ENCODE measurements at regions not wholly inside any gene's neighbourhood (a gene's known extent, or its start where the extent isn't known, plus 50 kb on each side); places are given as distances from the start of the nearest gene placed in this dataset.

GRCh38 chr3:193087336-193087735 is 153.7 kb upstream of the PLAAT1 start:
- in situ Hi-C loops (cut with HindIII; ENCODE audit: low pct_unique_long_range_greater_than_20kb, low sequenced_read_pairs) = no loop called here
- no peak for TF ChIP-seq JUND (IDR thresholded peaks at IDR 0.05; ENCODE audit: low read depth)
- DNase-seq (ENCODE audit: low read depth in 1 of 2, low spot score in 1 of 2) = no peak

- TF ChIP-seq JUND (IDR thresholded peaks at IDR 0.05; ENCODE audit: low read depth) = no peak
Measured at GRCh38 chr3:193095366-193095765, 145.7 kb upstream of the PLAAT1 start.

GRCh38 chr3:193096076-193096475 is 144.9 kb upstream of the PLAAT1 start:
- DNase-seq (ENCODE audit: low read depth in 1 of 2, low spot score in 1 of 2) = no peak
- TF ChIP-seq JUND (IDR thresholded peaks at IDR 0.05; ENCODE audit: low read depth) = no peak
- in situ Hi-C loops (cut with HindIII; ENCODE audit: low pct_unique_long_range_greater_than_20kb, low sequenced_read_pairs) = no loop called here

More at GRCh38 chr3:193095366-193095765, 145.7 kb upstream of the PLAAT1 start:
- in situ Hi-C loops (cut with HindIII; ENCODE audit: low pct_unique_long_range_greater_than_20kb, low sequenced_read_pairs) = no loop called here
- DNase-seq (ENCODE audit: low read depth in 1 of 2, low spot score in 1 of 2) = no peak

- peak in 1 of 2 experiments; percentile 78 for DNase-seq (ENCODE audit: low read depth in 1 of 2, low spot score in 1 of 2)
- in situ Hi-C loops (cut with HindIII; ENCODE audit: low pct_unique_long_range_greater_than_20kb, low sequenced_read_pairs) = no loop called here
- no peak for TF ChIP-seq JUND (IDR thresholded peaks at IDR 0.05; ENCODE audit: low read depth)
Measured at GRCh38 chr3:193114431-193115340, 126.3 kb upstream of the PLAAT1 start.

DNA sequence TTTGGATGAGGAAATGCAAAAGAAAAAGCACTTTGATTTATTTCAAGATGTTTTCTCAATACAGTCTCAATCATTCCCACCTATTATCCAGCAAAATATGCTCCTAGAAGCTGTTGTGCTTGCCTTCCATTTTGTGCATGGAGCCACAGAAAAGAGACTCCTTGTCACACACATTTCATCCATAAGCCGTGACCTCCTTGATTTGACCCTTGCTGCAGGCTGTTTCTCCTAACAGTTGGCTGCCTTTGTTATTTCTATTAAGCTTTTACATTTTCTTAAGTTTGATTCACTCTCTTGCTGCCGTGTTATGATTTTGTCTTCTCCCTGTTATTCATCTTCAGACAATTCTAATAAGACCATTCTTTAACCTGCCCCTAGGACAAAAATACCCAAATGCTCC is 124.2 kb upstream of the PLAAT1 start:
- in situ Hi-C loops (cut with HindIII; ENCODE audit: low pct_unique_long_range_greater_than_20kb, low sequenced_read_pairs) = no loop called here
- no peak for TF ChIP-seq JUND (IDR thresholded peaks at IDR 0.05; ENCODE audit: low read depth)
- no peak for DNase-seq (ENCODE audit: low read depth in 1 of 2, low spot score in 1 of 2)

DNA sequence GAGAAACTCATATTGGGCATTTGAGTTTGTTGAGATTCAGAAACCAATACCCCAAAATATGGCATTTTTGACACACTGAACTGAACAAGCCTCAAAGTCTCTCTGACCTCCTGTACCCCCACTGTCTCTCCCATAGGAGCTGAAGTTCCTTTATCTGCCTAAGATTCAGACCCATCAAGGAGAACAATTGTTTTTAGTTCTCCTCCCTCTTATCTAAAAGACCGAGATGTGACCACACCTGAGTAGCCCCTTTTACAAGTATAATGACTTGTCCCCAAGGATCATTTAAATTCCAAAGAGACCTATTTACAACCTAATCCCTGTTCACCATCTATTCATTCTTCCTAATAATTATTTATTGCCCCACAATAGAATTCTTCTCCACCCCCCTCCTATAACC is 122.1 kb upstream of the PLAAT1 start:
- no peak for TF ChIP-seq JUND (IDR thresholded peaks at IDR 0.05; ENCODE audit: low read depth)
- DNase-seq (ENCODE audit: low read depth in 1 of 2, low spot score in 1 of 2) = no peak
- in situ Hi-C loops (cut with HindIII; ENCODE audit: low pct_unique_long_range_greater_than_20kb, low sequenced_read_pairs) = no loop called here

DNA sequence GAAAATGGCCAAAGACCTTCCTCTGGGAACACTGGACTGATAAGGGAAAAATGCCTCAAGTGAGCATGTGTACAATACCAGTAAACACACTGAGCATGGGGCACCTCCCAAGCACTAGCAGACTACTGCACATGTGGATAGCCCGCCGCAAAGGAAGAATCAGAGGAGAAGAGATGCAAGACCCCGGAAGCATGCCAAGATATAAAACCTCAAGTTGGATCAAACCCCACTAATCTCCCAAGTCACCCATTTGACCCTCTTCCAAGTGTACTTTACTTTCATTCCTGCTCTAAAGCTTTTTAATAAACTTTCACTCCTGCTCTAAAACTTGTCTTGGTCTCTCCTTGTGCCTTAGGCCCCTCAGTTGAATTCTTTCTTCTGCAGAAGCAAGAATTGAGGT is 121.1 kb upstream of the PLAAT1 start:
- TF ChIP-seq JUND (IDR thresholded peaks at IDR 0.05; ENCODE audit: low read depth) = no peak
- in situ Hi-C loops (cut with HindIII; ENCODE audit: low pct_unique_long_range_greater_than_20kb, low sequenced_read_pairs) = no loop called here
- DNase-seq (ENCODE audit: low read depth in 1 of 2, low spot score in 1 of 2) = no peak

DNA sequence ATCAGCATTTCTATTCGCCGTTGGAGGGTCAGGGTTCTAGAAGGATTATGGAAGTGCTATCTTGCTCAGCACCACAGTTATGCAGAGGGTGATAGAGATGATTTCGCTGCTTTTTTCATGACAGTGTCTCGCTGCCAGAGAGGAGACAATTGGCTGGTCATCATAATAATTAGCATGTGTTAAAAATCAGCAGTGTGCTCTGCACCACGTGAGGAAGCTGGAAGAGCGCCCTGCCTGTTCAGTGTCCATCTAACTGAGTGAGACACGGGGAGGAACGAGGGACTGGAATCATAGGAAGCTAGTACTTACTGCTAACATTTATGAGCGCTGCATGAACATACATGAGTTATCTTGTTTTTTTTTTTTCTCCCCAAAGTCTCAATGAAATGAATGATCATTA is 116.2 kb upstream of the PLAAT1 start:
- in situ Hi-C loops (cut with HindIII; ENCODE audit: low pct_unique_long_range_greater_than_20kb, low sequenced_read_pairs) = no loop called here
- no peak for TF ChIP-seq JUND (IDR thresholded peaks at IDR 0.05; ENCODE audit: low read depth)
- DNase-seq (ENCODE audit: low read depth in 1 of 2, low spot score in 1 of 2) = no peak

- in situ Hi-C loops (cut with HindIII; ENCODE audit: low pct_unique_long_range_greater_than_20kb, low sequenced_read_pairs) = no loop called here
- TF ChIP-seq JUND (IDR thresholded peaks at IDR 0.05; ENCODE audit: low read depth) = no peak
- DNase-seq (ENCODE audit: low read depth in 1 of 2, low spot score in 1 of 2) = peak in 1 of 2 experiments; percentile 61
Measured at GRCh38 chr3:193129607-193130006, 111.4 kb upstream of the PLAAT1 start.

- no peak for TF ChIP-seq JUND (IDR thresholded peaks at IDR 0.05; ENCODE audit: low read depth)
- in situ Hi-C loops (cut with HindIII; ENCODE audit: low pct_unique_long_range_greater_than_20kb, low sequenced_read_pairs) = no loop called here
- no peak for DNase-seq (ENCODE audit: low read depth in 1 of 2, low spot score in 1 of 2)
Measured at GRCh38 chr3:193130576-193130975, 110.4 kb upstream of the PLAAT1 start.

DNA sequence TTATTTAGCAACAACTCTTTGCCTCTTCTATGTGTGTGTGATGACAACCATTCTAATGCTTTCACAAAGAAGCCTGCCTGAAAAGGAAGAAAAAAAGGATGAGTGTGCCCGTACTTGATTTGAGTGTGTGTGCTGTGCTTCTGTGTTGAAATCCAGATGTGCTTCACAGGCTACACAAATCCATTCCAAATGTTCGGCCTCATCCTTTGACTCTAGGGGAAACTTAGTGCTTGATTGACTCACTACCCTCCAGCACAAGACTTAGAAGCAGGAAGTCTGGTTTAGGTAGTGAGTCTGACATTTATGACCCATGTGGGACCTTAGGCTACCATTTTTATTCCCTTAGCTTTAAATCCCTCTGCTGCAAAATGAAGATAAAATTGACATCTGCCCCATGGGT is 108.8 kb upstream of the PLAAT1 start:
- DNase-seq (ENCODE audit: low read depth in 1 of 2, low spot score in 1 of 2) = no peak
- in situ Hi-C loops (cut with HindIII; ENCODE audit: low pct_unique_long_range_greater_than_20kb, low sequenced_read_pairs) = no loop called here
- no peak for TF ChIP-seq JUND (IDR thresholded peaks at IDR 0.05; ENCODE audit: low read depth)

- in situ Hi-C loops (cut with HindIII; ENCODE audit: low pct_unique_long_range_greater_than_20kb, low sequenced_read_pairs) = no loop called here
- DNase-seq (ENCODE audit: low read depth in 1 of 2, low spot score in 1 of 2) = no peak
- TF ChIP-seq JUND (IDR thresholded peaks at IDR 0.05; ENCODE audit: low read depth) = no peak
Measured at GRCh38 chr3:193132964-193133363, 108.1 kb upstream of the PLAAT1 start.

- DNase-seq (ENCODE audit: low read depth in 1 of 2, low spot score in 1 of 2) = no peak
- TF ChIP-seq JUND (IDR thresholded peaks at IDR 0.05; ENCODE audit: low read depth) = no peak
- in situ Hi-C loops (cut with HindIII; ENCODE audit: low pct_unique_long_range_greater_than_20kb, low sequenced_read_pairs) = no loop called here
Measured at GRCh38 chr3:193134856-193135255, 106.2 kb upstream of the PLAAT1 start.

DNA sequence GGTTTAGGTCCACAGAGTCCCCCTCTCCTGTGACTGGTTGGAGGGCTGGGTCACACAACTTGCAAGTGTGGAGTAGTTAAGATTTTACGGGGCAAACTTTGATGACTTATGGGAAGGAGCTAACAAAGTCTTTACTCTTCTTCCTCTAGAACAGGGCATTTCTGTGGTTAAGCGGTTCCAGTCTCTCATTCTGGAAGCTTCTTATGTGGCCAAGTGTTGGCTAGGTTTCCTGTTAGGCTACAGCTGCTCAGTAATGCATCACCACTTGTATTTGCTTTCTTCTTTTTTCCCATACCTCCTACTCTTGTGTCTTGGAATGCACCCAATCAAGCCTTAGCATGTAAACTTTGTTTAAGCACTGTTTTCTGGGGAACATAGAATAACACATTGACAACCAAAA is 100.6 kb upstream of the PLAAT1 start:
- TF ChIP-seq JUND (IDR thresholded peaks at IDR 0.05; ENCODE audit: low read depth) = no peak
- DNase-seq (ENCODE audit: low read depth in 1 of 2, low spot score in 1 of 2) = peak in 1 of 2 experiments; percentile 28
- in situ Hi-C loops (cut with HindIII; ENCODE audit: low pct_unique_long_range_greater_than_20kb, low sequenced_read_pairs) = no loop called here

All from T47D (cell line).